Neural progenitor cell (in vitro differentiated cells): ENCODE measurements at regions not wholly inside any gene's neighbourhood (a gene's known extent, or its start where the extent isn't known, plus 50 kb on each side); places are given as distances from the start of the nearest gene placed in this dataset.

Experiments
- DNase-seq: peaks from one replicate; pipeline ENCODE4 v3.0.0-alpha.2; 2016; ENCODE audit warnings: low spot score
- H2AFZ ChIP-seq: fragments of 200-600 bp; sonication (generic); replicated peaks from 2 replicates; pipeline ENCODE4 v1.6.1; 2016; ENCODE audit warnings: antibody characterized with exemption
- H3F3A ChIP-seq: fragments of 200-600 bp; sonication (generic); 2 replicates; pipeline ENCODE4 v1.6.1; 2016; ENCODE audit warnings: antibody characterized with exemption, low read depth
- H3K27ac ChIP-seq: fragments of 200-600 bp; sonication (generic); 2 replicates; pipeline ENCODE4 v1.5.1; 2016; ENCODE audit warnings: mild to moderate bottlenecking
- H3K27me3 ChIP-seq: fragments of 200-600 bp; sonication (generic); 2 replicates; pipeline ENCODE4 v1.6.1; 2016; ENCODE audit warnings: mild to moderate bottlenecking, moderate library complexity
- H3K36me3 ChIP-seq: fragments of 200-600 bp; sonication (generic); 2 replicates; pipeline ENCODE4 v1.5.1; 2016
- H3K4me1 ChIP-seq: fragments of 200-600 bp; sonication (generic); 2 replicates; pipeline ENCODE4 v1.6.1; 2016; ENCODE audit warnings: mixed run types
- H3K4me2 ChIP-seq: fragments of 200-600 bp; sonication (generic); 2 replicates; pipeline ENCODE4 v1.6.1; 2016
- H3K4me3 ChIP-seq: fragments of 200-600 bp; sonication (generic); 2 replicates; pipeline ENCODE4 v1.5.1; 2016
- H3K79me2 ChIP-seq: fragments of 200-600 bp; sonication (generic); 2 replicates; pipeline ENCODE4 v1.6.1; 2016; ENCODE audit warnings: low read depth
- H3K9ac ChIP-seq: fragments of 200-600 bp; sonication (generic); 2 replicates; pipeline ENCODE4 v1.6.1; 2016
- H3K9me3 ChIP-seq: fragments of 200-600 bp; sonication (generic); 2 replicates; pipeline ENCODE4 v1.5.1; 2016; ENCODE audit warnings: low read depth
- H4K20me1 ChIP-seq: fragments of 200-600 bp; sonication (generic); 2 replicates; pipeline ENCODE4 v1.6.1; 2016; ENCODE audit warnings: low read depth
- H3K27ac Mint-ChIP-seq: 3 replicates; pipeline ENCODE4 v1.8.0; 2021; ENCODE audit warnings: mixed read lengths
- H3K27me3 Mint-ChIP-seq: 2 replicates; pipeline ENCODE4 v1.8.0; 2022; ENCODE audit warnings: low read depth, mild to moderate bottlenecking, inconsistent platforms, moderate library complexity, mixed read lengths; ENCODE audit not compliant: insufficient read depth
- H3K36me3 Mint-ChIP-seq: 3 replicates; pipeline ENCODE4 v1.8.0; 2021; ENCODE audit warnings: mixed read lengths
- H3K4me1 Mint-ChIP-seq: 3 replicates; pipeline ENCODE4 v1.8.0; 2021; ENCODE audit warnings: mixed read lengths
- H3K4me3 Mint-ChIP-seq: 3 replicates; pipeline ENCODE4 v1.8.0; 2021; ENCODE audit warnings: mild to moderate bottlenecking, moderate library complexity, mixed read lengths
- H3K9me3 Mint-ChIP-seq: 3 replicates; pipeline ENCODE4 v1.8.0; 2020; ENCODE audit warnings: mixed read lengths
- EZH2 ChIP-seq: fragments of 200-600 bp; sonication (generic); IDR thresholded peaks from 2 replicates; pipeline ENCODE4 v1.6.1; 2017; ENCODE audit warnings: antibody characterized with exemption, mild to moderate bottlenecking, moderate library complexity
- EZH2phosphoT487 ChIP-seq: fragments of 200-600 bp; sonication (generic); IDR thresholded peaks from 2 replicates; pipeline ENCODE4 v1.6.1; 2017; ENCODE audit warnings: antibody characterized with exemption
- TF ChIP-seq, protein P1 (sequence below): fragments of 200-600 bp; sonication (generic); IDR thresholded peaks from 2 replicates; pipeline ENCODE4 v1.5.1; 2017; ENCODE audit warnings: antibody characterized with exemption, mild to moderate bottlenecking

DNA sequence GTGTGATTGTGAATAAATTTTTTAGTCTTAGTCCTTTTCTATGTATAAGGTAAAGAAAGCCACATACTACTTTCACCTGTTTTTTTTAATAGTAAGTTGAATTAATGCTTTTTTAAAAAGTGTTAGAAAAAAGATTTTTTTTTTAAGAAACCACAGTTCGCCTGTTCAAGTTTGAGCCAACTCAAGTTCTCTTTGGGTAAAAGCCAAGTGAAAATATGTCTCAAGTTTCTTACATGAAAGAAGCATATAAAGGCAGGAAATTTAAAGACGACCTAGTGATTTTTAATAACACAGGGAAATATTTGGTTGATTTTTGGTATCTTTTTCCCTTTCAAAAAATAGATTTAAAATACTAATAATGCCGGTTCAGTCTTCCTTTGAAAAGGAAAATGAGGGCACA lies 369.9 kb upstream of the NR3C2 start:
- Mint-ChIP-seq H3K27ac (no peak overlapping the region), H3K4me3 (no peak overlapping the region), H3K36me3 (no peaks in the 10 kb centered on the region), H3K9me3 (peaks cover 2% of the 10 kb centered on the region), H3K27me3 (no peaks in the 10 kb centered on the region), H3K4me1 (peaks cover 2% of the 10 kb centered on the region)
- H3K4me3 ChIP-seq = no peak overlapping the region
- H3K9me3 ChIP-seq = no peaks in the 10 kb centered on the region
- no peak overlapping the region for H3K27ac ChIP-seq
- H3F3A ChIP-seq = no peaks in the 10 kb centered on the region
- H4K20me1 ChIP-seq = no peaks in the 10 kb centered on the region
- no peak overlapping the region for H3K9ac ChIP-seq
- peaks cover 9% of the 10 kb centered on the region for H3K4me1 ChIP-seq
- no peak overlapping the region for H3K4me2 ChIP-seq
- H3K79me2 ChIP-seq = no peaks in the 10 kb centered on the region
- DNase-seq = no peak
- no peaks in the 10 kb centered on the region for H3K36me3 ChIP-seq
- H2AFZ ChIP-seq = no peak overlapping the region
- H3K27me3 ChIP-seq = no peaks in the 10 kb centered on the region
- TF ChIP-seq EZH2 (no peak), EZH2phosphoT487 (no peak)
- TF ChIP-seq, protein P1, sequence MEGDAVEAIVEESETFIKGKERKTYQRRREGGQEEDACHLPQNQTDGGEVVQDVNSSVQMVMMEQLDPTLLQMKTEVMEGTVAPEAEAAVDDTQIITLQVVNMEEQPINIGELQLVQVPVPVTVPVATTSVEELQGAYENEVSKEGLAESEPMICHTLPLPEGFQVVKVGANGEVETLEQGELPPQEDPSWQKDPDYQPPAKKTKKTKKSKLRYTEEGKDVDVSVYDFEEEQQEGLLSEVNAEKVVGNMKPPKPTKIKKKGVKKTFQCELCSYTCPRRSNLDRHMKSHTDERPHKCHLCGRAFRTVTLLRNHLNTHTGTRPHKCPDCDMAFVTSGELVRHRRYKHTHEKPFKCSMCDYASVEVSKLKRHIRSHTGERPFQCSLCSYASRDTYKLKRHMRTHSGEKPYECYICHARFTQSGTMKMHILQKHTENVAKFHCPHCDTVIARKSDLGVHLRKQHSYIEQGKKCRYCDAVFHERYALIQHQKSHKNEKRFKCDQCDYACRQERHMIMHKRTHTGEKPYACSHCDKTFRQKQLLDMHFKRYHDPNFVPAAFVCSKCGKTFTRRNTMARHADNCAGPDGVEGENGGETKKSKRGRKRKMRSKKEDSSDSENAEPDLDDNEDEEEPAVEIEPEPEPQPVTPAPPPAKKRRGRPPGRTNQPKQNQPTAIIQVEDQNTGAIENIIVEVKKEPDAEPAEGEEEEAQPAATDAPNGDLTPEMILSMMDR = no peak

DNA sequence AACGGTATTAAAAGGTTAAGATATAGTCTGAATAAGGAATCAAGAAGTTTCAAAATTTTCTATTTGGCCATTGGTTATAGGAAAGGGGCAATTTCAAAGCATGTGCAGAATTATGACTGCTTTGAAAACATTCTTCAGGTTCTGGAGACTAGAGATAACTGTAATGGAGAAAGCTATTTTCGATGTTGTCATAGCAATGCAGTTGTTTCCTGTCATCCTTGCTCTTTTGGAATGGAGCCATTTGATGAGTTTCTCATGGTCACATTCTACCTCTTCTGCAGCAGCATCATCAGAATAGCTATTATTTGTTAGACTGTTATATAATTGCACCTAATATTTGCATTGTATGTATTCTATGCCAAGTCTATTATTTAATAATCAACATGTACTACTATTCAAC lies 368.2 kb upstream of the NR3C2 start:
- Mint-ChIP-seq H3K9me3 (no peaks in the 10 kb centered on the region), H3K4me3 (no peak overlapping the region), H3K4me1 (peaks cover 2% of the 10 kb centered on the region), H3K36me3 (no peaks in the 10 kb centered on the region), H3K27ac (no peak overlapping the region), H3K27me3 (no peaks in the 10 kb centered on the region)
- H3K79me2 ChIP-seq = no peaks in the 10 kb centered on the region
- peaks cover 5% of the 10 kb centered on the region for H3K4me1 ChIP-seq
- no peaks in the 10 kb centered on the region for H4K20me1 ChIP-seq
- no peak overlapping the region for H3K9ac ChIP-seq
- no peak overlapping the region for H2AFZ ChIP-seq
- H3K4me3 ChIP-seq = no peak overlapping the region
- no peak overlapping the region for H3K4me2 ChIP-seq
- H3K9me3 ChIP-seq = no peaks in the 10 kb centered on the region
- no peaks in the 10 kb centered on the region for H3K27me3 ChIP-seq
- TF ChIP-seq EZH2phosphoT487 = no peak
- TF ChIP-seq EZH2 = no peak
- TF ChIP-seq, protein P1 = no peak
- no peaks in the 10 kb centered on the region for H3F3A ChIP-seq
- H3K27ac ChIP-seq = no peak overlapping the region
- DNase-seq = no peak
- no peaks in the 10 kb centered on the region for H3K36me3 ChIP-seq

DNA sequence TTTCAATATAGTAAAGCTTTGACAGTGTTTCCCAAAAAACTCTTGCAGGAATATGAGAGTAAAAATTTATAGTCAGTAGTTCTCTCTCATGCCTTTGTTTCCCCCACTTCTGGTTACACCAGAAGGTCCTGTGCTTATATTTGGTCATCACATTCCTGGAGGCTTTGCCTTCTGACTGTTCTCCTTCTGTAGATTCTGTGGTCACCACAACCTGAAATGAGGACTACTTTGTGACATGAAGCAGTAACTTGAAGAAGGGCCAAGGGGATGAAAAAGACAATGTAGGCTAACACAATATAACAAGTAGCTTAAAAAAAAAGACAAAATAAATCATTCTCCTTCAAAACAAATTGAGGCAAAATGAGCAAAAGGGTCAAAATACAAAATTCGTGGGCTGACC lies 366.2 kb upstream of the NR3C2 start:
- H3K36me3 Mint-ChIP-seq = no peaks in the 10 kb centered on the region

More for the DNA sequence above, 366.2 kb upstream of the NR3C2 start:
- no peak overlapping the region for H3K27ac Mint-ChIP-seq
- no peak overlapping the region for H3K4me3 ChIP-seq
- TF ChIP-seq, protein P1 = no peak
- TF ChIP-seq EZH2 (no peak), EZH2phosphoT487 (no peak)
- no peaks in the 10 kb centered on the region for H3K36me3 ChIP-seq
- DNase-seq = no peak
- no peaks in the 10 kb centered on the region for H3K27me3 ChIP-seq
- no peaks in the 10 kb centered on the region for H3K27me3 Mint-ChIP-seq
- no peak overlapping the region for H3K27ac ChIP-seq
- H3K4me1 ChIP-seq = no peaks in the 10 kb centered on the region
- no peak overlapping the region for H3K4me2 ChIP-seq
- H3K9me3 ChIP-seq = no peaks in the 10 kb centered on the region
- no peaks in the 10 kb centered on the region for H3K79me2 ChIP-seq
- H3K9me3 Mint-ChIP-seq = no peaks in the 10 kb centered on the region
- no peaks in the 10 kb centered on the region for H4K20me1 ChIP-seq
- H3K4me1 Mint-ChIP-seq = peaks cover 2% of the 10 kb centered on the region
- H3K4me3 Mint-ChIP-seq = no peak overlapping the region
- no peak overlapping the region for H2AFZ ChIP-seq
- no peaks in the 10 kb centered on the region for H3F3A ChIP-seq
- no peak overlapping the region for H3K9ac ChIP-seq
